ENCODE measurements at regions not wholly inside any gene's neighbourhood (a gene's known extent, or its start where the extent isn't known, plus 50 kb on each side); places are given as distances from the start of the nearest gene placed in this dataset.

- no peak for DNase-seq (ENCODE audit: low spot score)
Observed at GRCh38 chr22:48054596-48054995, 1292.1 kb downstream of the TBC1D22A start.

- no peak for DNase-seq (ENCODE audit: low spot score)
Observed at GRCh38 chr22:48053973-48054372, 1291.5 kb downstream of the TBC1D22A start.

GRCh38 chr22:48053486-48053885 is 1291.0 kb downstream of the TBC1D22A start:
- no peak for DNase-seq (ENCODE audit: low spot score)

- no peak for DNase-seq (ENCODE audit: low spot score)
Observed at GRCh38 chr22:48052621-48052890, 1290.1 kb downstream of the TBC1D22A start.

- DNase-seq (ENCODE audit: low spot score): no peak
Observed at GRCh38 chr22:48051796-48052620, 1289.6 kb downstream of the TBC1D22A start.

GRCh38 chr22:48050836-48051235 is 1288.4 kb downstream of the TBC1D22A start:
- no peak for DNase-seq (ENCODE audit: low spot score)

GRCh38 chr22:48049116-48049515 is 1286.7 kb downstream of the TBC1D22A start:
- no peak for DNase-seq (ENCODE audit: low spot score)

GRCh38 chr22:48047722-48048500 is 1285.5 kb downstream of the TBC1D22A start:
- no peak for DNase-seq (ENCODE audit: low spot score)

GRCh38 chr22:48045369-48045768 is 1282.9 kb downstream of the TBC1D22A start:
- no peak for DNase-seq (ENCODE audit: low spot score)

- no peak for DNase-seq (ENCODE audit: low spot score)
Observed at GRCh38 chr22:48044487-48045060, 1282.1 kb downstream of the TBC1D22A start.

GRCh38 chr22:48043581-48043980 is 1281.1 kb downstream of the TBC1D22A start:
- no peak for DNase-seq (ENCODE audit: low spot score)

GRCh38 chr22:48042621-48043395 is 1280.4 kb downstream of the TBC1D22A start:
- no peak for DNase-seq (ENCODE audit: low spot score)

GRCh38 chr22:48039326-48039725 is 1276.9 kb downstream of the TBC1D22A start:
- DNase-seq (ENCODE audit: low spot score): no peak

- no peak for DNase-seq (ENCODE audit: low spot score)
Observed at GRCh38 chr22:48037618-48038017, 1275.2 kb downstream of the TBC1D22A start.

GRCh38 chr22:48035897-48036296 is 1273.4 kb downstream of the TBC1D22A start:
- DNase-seq (ENCODE audit: low spot score): no peak

GRCh38 chr22:48031589-48031988 is 1269.1 kb downstream of the TBC1D22A start:
- DNase-seq (ENCODE audit: low spot score): no peak

- DNase-seq (ENCODE audit: low spot score): no peak
Observed at GRCh38 chr22:48025096-48025495, 1262.6 kb downstream of the TBC1D22A start.

- DNase-seq (ENCODE audit: low spot score): no peak
Observed at GRCh38 chr22:48021991-48022401, 1259.5 kb downstream of the TBC1D22A start.

GRCh38 chr22:48018346-48018745 is 1255.9 kb downstream of the TBC1D22A start:
- no peak for DNase-seq (ENCODE audit: low spot score)

GRCh38 chr22:48015701-48016100 is 1253.3 kb downstream of the TBC1D22A start:
- DNase-seq (ENCODE audit: low spot score): no peak

- DNase-seq (ENCODE audit: low spot score): no peak
Observed at GRCh38 chr22:48004936-48005335, 1242.5 kb downstream of the TBC1D22A start.

GRCh38 chr22:48004038-48004437 is 1241.6 kb downstream of the TBC1D22A start:
- no peak for DNase-seq (ENCODE audit: low spot score)
